Breast epithelium (tissue), 4 donors: ENCODE measurements at regions not wholly inside any gene's neighbourhood (a gene's known extent, or its start where the extent isn't known, plus 50 kb on each side); places are given as distances from the start of the nearest gene placed in this dataset.

Source experiments
- DNase-seq, 2 donors: peaks; one replicate each; pipeline ENCODE4 v3.0.0-alpha.2; 2019; ENCODE audit warnings: low spot score in 2 of 2
- H3K27ac ChIP-seq, 2 donors: fragments of 200-600 bp; sonication (generic) in 1 of 2; one replicate each; pipeline ENCODE4 v1.5.1; 2016 to 2019; ENCODE audit warnings: mild to moderate bottlenecking in 1 of 2
- H3K27me3 ChIP-seq, 2 donors: fragments of 200-600 bp; sonication (generic) in 1 of 2; one replicate each; pipeline versions ENCODE4 v1.5.1 to v1.6.0; 2017 to 2019; ENCODE audit warnings: control low read depth in 1 of 2, mild to moderate bottlenecking in 1 of 2
- H3K36me3 ChIP-seq: fragments of 200-600 bp; one replicate; pipeline ENCODE4 v1.5.1; 2019
- H3K4me1 ChIP-seq, 2 donors: fragments of 200-600 bp; sonication (generic); one replicate each; pipeline ENCODE4 v1.5.1; 2016 to 2019; ENCODE audit warnings: control low read depth in 1 of 2
- H3K4me3 ChIP-seq, 3 donors: fragments of 200-600 bp; sonication (generic); 1 replicate in 2 of 3; 2 replicates in 1 of 3; pipeline ENCODE4 v1.5.1; 2016 to 2019; ENCODE audit warnings: mild to moderate bottlenecking in 3 of 3, moderate library complexity in 2 of 3
- H3K9me3 ChIP-seq, 2 donors: fragments of 200-600 bp; sonication (generic) in 1 of 2; one replicate each; pipeline ENCODE4 v1.5.1; 2016 to 2019; ENCODE audit warnings: control low read depth in 1 of 2
- POLR2A ChIP-seq: fragments of 450-650 bp; IDR thresholded peaks from one replicate; pipeline ENCODE4 v1.6.1; 2016; ENCODE audit warnings: antibody characterized with exemption, mild to moderate bottlenecking, moderate library complexity
- POLR2AphosphoS5 ChIP-seq, 3 donors: sonication (generic); formaldehyde crosslinking; IDR thresholded peaks; one replicate each; pipeline ENCODE4 v1.6.1; 2017; ENCODE audit warnings: antibody characterized with exemption in 3 of 3
- intact Hi-C: fragments of 100-400 bp; cut with DNase I; formaldehyde crosslinking; loops from one replicate; pipeline ENCODE4 v1.15.1; 2023; ENCODE audit warnings: low total_unique reads
- TF ChIP-seq, protein P1 (sequence below), 3 donors: fragments of 450-650 bp; IDR thresholded peaks; one replicate each; pipeline ENCODE4 v1.5.1; 2016 to 2017; ENCODE audit warnings: antibody characterized with exemption in 3 of 3, mild to moderate bottlenecking in 3 of 3, moderate library complexity in 3 of 3

DNA sequence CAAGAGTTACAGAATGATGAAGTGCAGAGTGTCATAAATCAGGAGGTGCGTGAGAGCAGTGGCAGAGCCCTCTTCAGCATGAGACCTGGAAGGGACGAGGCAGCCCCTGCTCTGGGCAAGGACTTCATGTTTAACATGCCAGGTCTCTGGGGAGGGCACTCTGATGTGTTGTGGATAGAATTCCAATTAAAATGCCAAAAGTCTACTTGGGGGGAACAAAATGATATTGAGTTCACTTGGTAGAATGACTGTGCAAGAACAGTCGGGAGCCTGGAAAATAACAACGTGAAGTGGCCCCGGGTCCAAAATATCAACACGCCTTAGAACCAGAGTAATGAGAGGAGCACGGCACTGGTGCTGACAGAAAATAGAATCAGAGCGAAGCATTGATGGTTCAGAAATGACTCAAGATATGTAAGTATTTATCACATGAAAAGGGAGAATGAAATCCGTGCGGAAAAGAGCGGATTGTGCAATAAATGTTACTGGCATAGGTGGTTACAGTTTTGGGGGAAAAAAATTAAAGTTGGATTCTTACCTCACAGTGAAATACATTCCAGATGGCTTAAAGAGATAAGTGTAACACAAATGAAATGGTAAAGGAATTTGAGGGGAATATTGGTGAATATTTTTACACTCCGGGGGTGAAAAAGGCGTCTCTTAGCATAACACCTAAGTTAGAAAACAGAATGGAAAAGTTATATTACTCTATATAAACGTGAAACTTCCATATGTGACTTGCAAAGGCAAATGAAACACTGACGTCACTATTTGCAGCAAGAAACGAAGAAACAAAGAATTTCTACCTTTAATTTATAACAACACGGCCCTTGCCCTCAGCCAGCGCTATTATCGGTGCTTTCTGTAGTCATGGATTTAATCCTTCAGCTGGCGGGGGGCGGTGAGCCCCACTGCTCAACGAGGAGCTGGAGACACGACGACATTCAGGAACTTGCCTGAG is 159.4 kb upstream of the TWIST2 start:
- no peaks in the 10 kb centered on the region for H3K9me3 ChIP-seq
- H3K27me3 ChIP-seq, result no peaks in the 10 kb centered on the region
- H3K27ac ChIP-seq, result no peak overlapping the region
- no peaks in the 10 kb centered on the region for H3K4me1 ChIP-seq
- DNase-seq, result no peak
- intact Hi-C loops, result no loop called here
- no peaks in the 10 kb centered on the region for H3K36me3 ChIP-seq
- TF ChIP-seq POLR2A (no peak), POLR2AphosphoS5 (IDR thresholded peaks at IDR 0.05) (peak in 1 of 3 donors; percentile 49)
- TF ChIP-seq, protein P1, sequence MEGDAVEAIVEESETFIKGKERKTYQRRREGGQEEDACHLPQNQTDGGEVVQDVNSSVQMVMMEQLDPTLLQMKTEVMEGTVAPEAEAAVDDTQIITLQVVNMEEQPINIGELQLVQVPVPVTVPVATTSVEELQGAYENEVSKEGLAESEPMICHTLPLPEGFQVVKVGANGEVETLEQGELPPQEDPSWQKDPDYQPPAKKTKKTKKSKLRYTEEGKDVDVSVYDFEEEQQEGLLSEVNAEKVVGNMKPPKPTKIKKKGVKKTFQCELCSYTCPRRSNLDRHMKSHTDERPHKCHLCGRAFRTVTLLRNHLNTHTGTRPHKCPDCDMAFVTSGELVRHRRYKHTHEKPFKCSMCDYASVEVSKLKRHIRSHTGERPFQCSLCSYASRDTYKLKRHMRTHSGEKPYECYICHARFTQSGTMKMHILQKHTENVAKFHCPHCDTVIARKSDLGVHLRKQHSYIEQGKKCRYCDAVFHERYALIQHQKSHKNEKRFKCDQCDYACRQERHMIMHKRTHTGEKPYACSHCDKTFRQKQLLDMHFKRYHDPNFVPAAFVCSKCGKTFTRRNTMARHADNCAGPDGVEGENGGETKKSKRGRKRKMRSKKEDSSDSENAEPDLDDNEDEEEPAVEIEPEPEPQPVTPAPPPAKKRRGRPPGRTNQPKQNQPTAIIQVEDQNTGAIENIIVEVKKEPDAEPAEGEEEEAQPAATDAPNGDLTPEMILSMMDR (IDR thresholded peaks at IDR 0.05), result no peak
- no peak overlapping the region for H3K4me3 ChIP-seq

DNA sequence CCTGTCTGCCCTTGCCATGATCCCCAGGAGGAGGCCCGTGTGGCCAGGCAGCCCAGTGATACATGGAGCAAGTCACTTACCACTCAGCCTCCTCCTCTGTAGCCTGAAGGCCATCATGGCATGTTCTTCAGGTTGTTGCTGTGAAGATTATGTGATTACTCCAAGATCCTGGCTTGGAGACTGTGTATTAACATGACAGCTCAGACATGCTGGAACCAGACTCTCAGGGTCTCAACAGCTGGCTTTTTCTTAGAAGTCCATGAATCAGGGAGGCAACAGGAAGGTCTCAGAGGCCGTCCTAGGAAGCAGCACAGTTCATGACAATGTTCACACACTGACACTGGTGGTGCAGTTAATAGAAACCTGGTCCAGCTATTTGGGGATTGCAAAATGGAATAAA is 158.6 kb upstream of the TWIST2 start:
- intact Hi-C loops, result no loop called here

DNA sequence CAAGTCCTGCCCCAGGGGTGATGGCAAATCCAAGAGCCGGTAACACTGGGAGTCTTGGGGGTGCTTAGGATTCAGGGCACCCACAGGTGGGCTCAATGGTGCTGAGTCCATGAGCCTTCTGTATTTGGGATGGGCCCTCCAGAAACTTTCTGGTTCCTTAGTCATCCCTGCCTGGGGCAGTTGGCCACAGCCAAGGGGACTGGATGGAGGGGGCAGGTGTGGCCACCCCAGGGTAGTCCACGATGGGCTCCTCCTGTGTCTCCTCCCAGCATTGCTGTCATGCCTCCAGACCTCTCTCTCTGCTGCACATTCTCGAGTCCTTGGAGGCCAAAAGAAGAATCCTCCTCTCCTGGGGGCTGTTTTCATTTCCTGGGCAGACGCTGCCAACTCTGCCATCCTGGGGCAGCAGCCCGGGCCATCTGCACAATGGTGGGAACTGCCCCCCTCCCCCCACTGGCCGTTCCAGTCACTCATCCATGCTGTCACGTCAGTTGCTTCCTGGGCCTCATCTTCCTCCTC is 158.0 kb upstream of the TWIST2 start:
- TF ChIP-seq, protein P1 (IDR thresholded peaks at IDR 0.05), result no peak
- TF ChIP-seq POLR2A (no peak), POLR2AphosphoS5 (IDR thresholded peaks at IDR 0.05) (no peak)
- no peak for DNase-seq
- H3K4me3 ChIP-seq, result no peak overlapping the region
- no peaks in the 10 kb centered on the region for H3K4me1 ChIP-seq
- intact Hi-C loops, result no loop called here
- H3K27me3 ChIP-seq, result no peaks in the 10 kb centered on the region
- H3K9me3 ChIP-seq, result no peaks in the 10 kb centered on the region
- H3K27ac ChIP-seq, result no peak overlapping the region
- no peaks in the 10 kb centered on the region for H3K36me3 ChIP-seq

More for the DNA sequence above, 158.6 kb upstream of the TWIST2 start:
- H3K4me3 ChIP-seq, result no peak overlapping the region
- no peaks in the 10 kb centered on the region for H3K27me3 ChIP-seq
- TF ChIP-seq POLR2A, result no peak
- TF ChIP-seq, protein P1 (IDR thresholded peaks at IDR 0.05), result no peak
- TF ChIP-seq POLR2AphosphoS5 (IDR thresholded peaks at IDR 0.05), result no peak
- H3K36me3 ChIP-seq, result no peaks in the 10 kb centered on the region
- no peak overlapping the region for H3K27ac ChIP-seq
- no peak for DNase-seq
- no peaks in the 10 kb centered on the region for H3K4me1 ChIP-seq
- no peaks in the 10 kb centered on the region for H3K9me3 ChIP-seq

DNA sequence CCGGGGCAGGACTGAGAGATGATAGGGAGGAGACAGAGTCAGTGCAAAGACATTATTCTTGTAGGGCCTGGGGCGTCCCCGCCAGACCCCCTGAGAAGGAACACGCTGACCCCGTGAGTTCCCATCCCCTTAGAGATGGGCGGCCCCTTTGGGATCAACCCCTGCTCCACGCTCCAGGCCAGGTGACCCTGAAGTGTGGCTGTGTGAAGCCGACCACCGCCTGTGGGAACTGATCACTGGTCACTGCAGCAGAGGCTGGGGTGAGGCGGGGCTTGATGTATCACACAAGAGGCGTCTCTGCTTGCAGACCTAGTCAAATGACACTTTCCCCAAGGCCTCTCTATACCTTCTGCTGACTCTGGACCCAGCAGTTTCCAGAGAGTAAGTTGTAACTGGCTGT is 157.4 kb upstream of the TWIST2 start:
- no peaks in the 10 kb centered on the region for H3K36me3 ChIP-seq
- DNase-seq, result no peak
- intact Hi-C loops, result no loop called here
- no peaks in the 10 kb centered on the region for H3K4me1 ChIP-seq
- no peaks in the 10 kb centered on the region for H3K27me3 ChIP-seq
- no peak for TF ChIP-seq POLR2A
- TF ChIP-seq POLR2AphosphoS5 (IDR thresholded peaks at IDR 0.05), result no peak
- TF ChIP-seq, protein P1 (IDR thresholded peaks at IDR 0.05), result no peak
- H3K9me3 ChIP-seq, result no peaks in the 10 kb centered on the region
- H3K4me3 ChIP-seq, result no peak overlapping the region
- no peak overlapping the region for H3K27ac ChIP-seq
